ENCODE measurements at regions not wholly inside any gene's neighbourhood (a gene's known extent, or its start where the extent isn't known, plus 50 kb on each side); places are given as distances from the start of the nearest gene placed in this dataset.

DNA sequence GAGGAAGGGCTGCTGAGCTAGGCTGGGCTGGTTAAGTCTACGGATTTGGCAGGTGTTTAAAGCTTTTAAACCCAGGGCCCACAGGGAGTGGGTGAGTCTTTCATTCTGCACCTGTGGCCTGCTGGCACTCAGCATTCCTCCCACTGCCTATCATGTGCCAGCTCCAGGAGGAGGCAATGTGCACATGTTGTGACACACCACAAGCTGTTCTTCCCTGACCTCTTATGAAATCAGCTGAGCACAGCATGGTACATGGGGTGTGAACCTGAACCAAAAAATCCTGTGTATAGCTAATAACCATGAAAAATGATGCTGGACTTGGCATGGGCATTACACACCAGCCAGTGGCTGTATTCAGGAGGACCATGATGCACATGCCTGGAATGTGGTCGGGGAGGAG is 297.9 kb upstream of the MMADHC start:
- no peak for TF ChIP-seq YY1 (IDR thresholded peaks at IDR 0.05; ENCODE audit: insufficient read depth, insufficient read length)
- TF ChIP-seq ZNF274 (IDR thresholded peaks at IDR 0.05; ENCODE audit: low read depth, low read length) = no peak
